Mesenchymal stem cell (in vitro differentiated cells and primary cell): ENCODE measurements at regions not wholly inside any gene's neighbourhood (a gene's known extent, or its start where the extent isn't known, plus 50 kb on each side); places are given as distances from the start of the nearest gene placed in this dataset.

ENCODE experiments used
- DNase-seq: peaks from one replicate; pipeline ENCODE4 v3.0.0-alpha.2; 2013
- H2AFZ ChIP-seq: one replicate; pipeline ENCODE4 v1.6.1; 2013; ENCODE audit warnings: low read depth, mild to moderate bottlenecking, control low read depth, inconsistent platforms, low read length, moderate library complexity
- H2AK5ac ChIP-seq: 2 replicates; pipeline ENCODE4 v1.6.1; 2013; ENCODE audit warnings: low read length, moderate library complexity, mild to moderate bottlenecking, inconsistent platforms; ENCODE audit not compliant: severe bottlenecking
- H2BK120ac ChIP-seq: one replicate; pipeline ENCODE4 v1.6.1; 2013; ENCODE audit warnings: low read depth, mild to moderate bottlenecking, inconsistent platforms, low read length, moderate library complexity
- H2BK12ac ChIP-seq, 2 experiments: one replicate each; pipeline ENCODE4 v1.6.1; 2013; ENCODE audit warnings: inconsistent platforms in 2 of 2, low read length in 2 of 2, mild to moderate bottlenecking in 2 of 2, moderate library complexity in 2 of 2, control low read depth in 1 of 2
- H2BK15ac ChIP-seq: one replicate; pipeline ENCODE4 v1.6.1; 2013; ENCODE audit warnings: mild to moderate bottlenecking, low read depth, inconsistent platforms; ENCODE audit not compliant: poor library complexity, severe bottlenecking
- H2BK5ac ChIP-seq: 2 replicates; pipeline ENCODE4 v1.6.1; 2013; ENCODE audit warnings: low read depth, mild to moderate bottlenecking, low read length, control low read depth, inconsistent platforms; ENCODE audit not compliant: poor library complexity, severe bottlenecking
- H3K14ac ChIP-seq, 2 experiments: one replicate each; pipeline ENCODE4 v1.6.1; 2013; ENCODE audit warnings: inconsistent platforms in 2 of 2, low read length in 2 of 2, control low read depth in 1 of 2, mild to moderate bottlenecking in 1 of 2, moderate library complexity in 1 of 2
- H3K18ac ChIP-seq, 2 experiments: one replicate each; pipeline ENCODE4 v1.6.1; 2013; ENCODE audit warnings: inconsistent platforms in 2 of 2, low read length in 2 of 2, control low read depth in 1 of 2, low read depth in 1 of 2, mild to moderate bottlenecking in 1 of 2
- H3K23ac ChIP-seq, 2 experiments: one replicate each; pipeline ENCODE4 v1.6.1; 2013; ENCODE audit warnings: inconsistent platforms in 2 of 2, low read length in 2 of 2, mild to moderate bottlenecking in 2 of 2, moderate library complexity in 2 of 2, control low read depth in 1 of 2
- H3K27ac ChIP-seq: 2 replicates; pipeline ENCODE4 v1.5.1; 2013; ENCODE audit warnings: mild to moderate bottlenecking, moderate library complexity, low read length, control low read depth, inconsistent platforms; ENCODE audit not compliant: poor library complexity, severe bottlenecking
- H3K27me3 ChIP-seq, 2 experiments: 2 replicates each; pipeline versions ENCODE4 v1.6.1 to v1.7.0; 2013; ENCODE audit warnings: low read length in 2 of 2, mild to moderate bottlenecking in 2 of 2, moderate library complexity in 2 of 2, control low read depth in 1 of 2, inconsistent platforms in 1 of 2; ENCODE audit not compliant: control insufficient read depth in 1 of 2, insufficient read depth in 1 of 2
- H3K36me3 ChIP-seq, 2 experiments: 2 replicates each; pipeline versions ENCODE4 v1.6.1 to v1.7.0; 2013; ENCODE audit warnings: low read length in 2 of 2, control low read depth in 1 of 2, inconsistent platforms in 1 of 2, low read depth in 1 of 2, mild to moderate bottlenecking in 1 of 2; ENCODE audit not compliant: insufficient read depth in 2 of 2, control insufficient read depth in 1 of 2
- H3K4ac ChIP-seq, 2 experiments: one replicate each; pipeline ENCODE4 v1.6.1; 2013; ENCODE audit warnings: inconsistent platforms in 2 of 2, low read length in 2 of 2, mild to moderate bottlenecking in 2 of 2, moderate library complexity in 2 of 2, control low read depth in 1 of 2, low read depth in 1 of 2
- H3K4me1 ChIP-seq: 2 replicates; pipeline ENCODE4 v1.6.1; 2013; ENCODE audit warnings: low read depth, low read length, control low read depth; ENCODE audit not compliant: control insufficient read depth, insufficient read depth
- H3K4me2 ChIP-seq: 2 replicates; pipeline ENCODE4 v1.6.1; 2013; ENCODE audit warnings: low read length, mild to moderate bottlenecking, inconsistent platforms; ENCODE audit not compliant: poor library complexity, severe bottlenecking
- H3K4me3 ChIP-seq, 2 experiments: 2 replicates each; pipeline versions ENCODE4 v1.5.1 to v1.7.0; 2013; ENCODE audit warnings: low read length in 2 of 2, mild to moderate bottlenecking in 2 of 2, control low read depth in 1 of 2, low read depth in 1 of 2; ENCODE audit not compliant: insufficient read depth in 1 of 2
- H3K79me1 ChIP-seq: replicated peaks from 2 replicates; pipeline ENCODE4 v1.6.1; 2013; ENCODE audit warnings: mild to moderate bottlenecking, control low read depth, low read length, inconsistent platforms; ENCODE audit not compliant: poor library complexity, severe bottlenecking
- H3K9ac ChIP-seq: 2 replicates; pipeline ENCODE4 v1.7.0; 2013; ENCODE audit warnings: mild to moderate bottlenecking, low read length, moderate library complexity
- H3K9me3 ChIP-seq: 2 replicates; pipeline ENCODE4 v1.7.0; 2013; ENCODE audit warnings: mild to moderate bottlenecking, low read length; ENCODE audit not compliant: control insufficient read depth
- H4K8ac ChIP-seq: one replicate; pipeline ENCODE4 v1.6.1; 2013; ENCODE audit warnings: inconsistent platforms, mild to moderate bottlenecking, low read length, moderate library complexity
- H4K91ac ChIP-seq: one replicate; pipeline ENCODE4 v1.6.1; 2013; ENCODE audit warnings: mild to moderate bottlenecking, low read length, inconsistent platforms
- WGBS: methylation state at CpG from one replicate; pipeline ENCODE4 v1.1.7; 2013; ENCODE audit warnings: mixed read lengths; 5-methylcytosine and 5-hydroxymethylcytosine counted together

DNA sequence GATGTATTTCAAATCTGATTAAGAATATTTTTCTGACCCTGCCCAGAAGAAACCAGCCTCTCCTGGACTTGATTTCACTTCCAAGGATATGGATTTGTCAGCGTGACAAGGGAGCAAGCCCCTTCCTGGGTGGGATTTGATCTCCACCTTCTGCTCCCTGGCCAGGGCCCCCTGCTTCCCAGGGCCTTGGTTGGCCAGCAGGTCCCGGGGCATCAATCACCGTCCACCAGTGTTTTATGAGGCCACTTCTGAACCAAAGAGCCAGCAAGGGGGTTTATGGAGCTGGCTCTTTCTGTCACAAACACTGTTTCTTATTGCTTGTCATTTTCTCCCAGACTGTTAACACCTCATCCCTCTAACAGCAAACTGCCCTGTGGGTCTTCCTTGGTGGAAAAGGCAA is 320.5 kb upstream of the SKOR2 start:
- Histone ChIP-seq H3K27ac (no peak overlapping the region), H3K79me1 (no peaks in the 10 kb centered on the region), H2AFZ (no peak overlapping the region), H4K91ac (no peak overlapping the region), H4K8ac (no peak overlapping the region), H3K4me1 (no peaks in the 10 kb centered on the region), H3K27me3 (peaks cover 0 to 6% of the 10 kb centered on the region in 2 experiments), H2BK120ac (no peak overlapping the region), H3K9ac (no peak overlapping the region), H3K14ac (no peak overlapping the region), H3K9me3 (no peaks in the 10 kb centered on the region), H3K4me2 (no peak overlapping the region), H3K4me3 (no peak overlapping the region), H2BK5ac (no peak overlapping the region), H2BK12ac (no peak overlapping the region), H3K23ac (no peak overlapping the region), H3K18ac (no peak overlapping the region), H3K4ac (no peak overlapping the region), H3K36me3 (no peaks in the 10 kb centered on the region), H2AK5ac (no peak overlapping the region), H2BK15ac (no peak overlapping the region)
- no peak for DNase-seq
- WGBS, result 29% methylated on average over 3 of the region's 3 CpGs

DNA sequence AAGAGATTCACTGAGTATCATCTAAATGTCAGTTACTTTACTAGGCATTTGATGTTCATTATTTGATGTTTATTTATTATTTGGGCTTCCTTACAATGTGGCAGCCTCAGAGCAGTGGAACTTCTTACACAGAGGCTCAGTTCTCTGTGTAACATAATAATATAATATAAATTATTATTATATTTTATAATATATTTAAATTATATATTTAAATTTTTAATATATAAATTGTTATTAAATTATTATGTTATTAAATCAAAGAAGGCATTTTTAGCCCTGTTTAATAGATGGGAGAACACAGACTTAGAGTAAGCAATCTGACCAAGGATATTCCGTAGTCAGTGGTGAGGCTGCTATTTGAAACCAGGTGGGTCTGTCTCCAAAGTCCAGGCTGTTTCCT is 315.3 kb upstream of the SKOR2 start:
- Histone ChIP-seq H3K18ac (no peak overlapping the region), H3K4me3 (no peak overlapping the region), H2AK5ac (no peak overlapping the region), H2BK15ac (no peak overlapping the region), H2BK120ac (no peak overlapping the region), H4K91ac (no peak overlapping the region), H3K23ac (no peak overlapping the region), H2AFZ (no peak overlapping the region), H2BK5ac (no peak overlapping the region), H2BK12ac (no peak overlapping the region), H3K14ac (no peak overlapping the region), H3K4me2 (no peak overlapping the region), H4K8ac (no peak overlapping the region), H3K36me3 (no peaks in the 10 kb centered on the region), H3K4ac (no peak overlapping the region), H3K9ac (no peak overlapping the region), H3K4me1 (no peaks in the 10 kb centered on the region), H3K27ac (no peak overlapping the region), H3K79me1 (no peaks in the 10 kb centered on the region), H3K27me3 (peaks cover 0 to 6% of the 10 kb centered on the region in 2 experiments), H3K9me3 (peaks cover 6% of the 10 kb centered on the region)
- 88% methylated on average over 1 of the region's 1 CpG for WGBS
- DNase-seq, result no peak

DNA sequence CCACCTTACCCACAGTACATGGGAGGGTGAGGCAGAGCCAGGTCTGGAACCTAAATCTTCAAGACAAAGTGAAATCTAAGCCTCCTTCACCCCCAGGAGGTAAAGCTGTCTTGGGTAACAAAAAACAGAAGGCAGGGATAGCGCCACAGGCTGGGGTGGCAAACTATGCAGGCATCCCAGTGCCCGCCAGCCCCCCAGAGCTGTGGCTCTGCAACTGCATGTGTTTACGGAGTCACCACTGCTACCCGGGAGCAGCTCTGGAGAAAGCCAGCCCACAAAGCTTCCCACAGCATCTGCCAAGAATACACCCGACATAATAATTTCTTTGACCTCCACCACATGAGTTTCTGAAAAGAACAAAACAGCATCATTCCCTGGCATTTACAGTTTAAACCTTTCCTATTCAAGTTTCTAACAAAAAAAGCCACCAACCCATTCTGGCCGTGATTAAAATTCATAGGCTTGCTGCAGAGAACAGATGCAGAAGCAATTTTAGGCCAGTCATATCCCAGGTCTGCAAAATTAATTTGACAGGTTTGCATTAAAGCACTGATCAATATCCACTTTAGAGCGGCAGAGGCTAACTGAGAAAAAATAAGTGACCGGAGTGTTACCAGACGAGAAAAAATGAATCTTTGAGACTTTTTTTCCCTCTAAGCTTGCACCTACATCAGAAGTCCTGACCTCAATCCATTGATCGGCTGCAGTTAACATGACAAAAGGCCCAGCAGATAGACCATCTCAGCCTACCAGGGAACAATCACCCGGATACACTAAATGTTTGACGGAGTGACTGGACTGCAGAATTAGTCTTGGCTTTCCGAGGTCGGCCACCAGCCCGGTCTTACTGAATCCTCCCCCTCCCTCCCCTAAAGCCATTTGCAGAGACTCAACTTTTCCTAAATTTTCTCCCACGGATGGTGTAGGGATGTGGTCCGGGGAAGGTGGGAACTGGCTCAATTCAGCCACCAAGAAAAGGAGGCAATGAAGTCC is 309.6 kb upstream of the SKOR2 start:
- H2BK120ac ChIP-seq, result no peak overlapping the region
- no peak overlapping the region for H4K8ac ChIP-seq
- no peak overlapping the region for H3K4me2 ChIP-seq
- H3K27ac ChIP-seq, result no peak overlapping the region
- H4K91ac ChIP-seq, result no peak overlapping the region
- no peak for DNase-seq
- H2AK5ac ChIP-seq, result no peak overlapping the region
- peaks cover 6% of the 10 kb centered on the region for H3K9me3 ChIP-seq
- H3K36me3 ChIP-seq, result no peaks in the 10 kb centered on the region
- no peak overlapping the region for H2BK15ac ChIP-seq
- H3K18ac ChIP-seq, result no peak overlapping the region
- H3K4me1 ChIP-seq, result no peaks in the 10 kb centered on the region
- no peak overlapping the region for H2BK5ac ChIP-seq
- no peak overlapping the region for H2BK12ac ChIP-seq
- no peak overlapping the region for H3K23ac ChIP-seq
- no peak overlapping the region for H3K4me3 ChIP-seq
- no peak overlapping the region for H3K9ac ChIP-seq
- no peaks in the 10 kb centered on the region for H3K79me1 ChIP-seq
- no peak overlapping the region for H3K4ac ChIP-seq
- no peak overlapping the region for H2AFZ ChIP-seq
- 63% methylated on average over 14 of the region's 17 CpGs for WGBS
- peaks cover 0 to 31% of the 10 kb centered on the region in 2 experiments for H3K27me3 ChIP-seq
- H3K14ac ChIP-seq, result no peak overlapping the region

DNA sequence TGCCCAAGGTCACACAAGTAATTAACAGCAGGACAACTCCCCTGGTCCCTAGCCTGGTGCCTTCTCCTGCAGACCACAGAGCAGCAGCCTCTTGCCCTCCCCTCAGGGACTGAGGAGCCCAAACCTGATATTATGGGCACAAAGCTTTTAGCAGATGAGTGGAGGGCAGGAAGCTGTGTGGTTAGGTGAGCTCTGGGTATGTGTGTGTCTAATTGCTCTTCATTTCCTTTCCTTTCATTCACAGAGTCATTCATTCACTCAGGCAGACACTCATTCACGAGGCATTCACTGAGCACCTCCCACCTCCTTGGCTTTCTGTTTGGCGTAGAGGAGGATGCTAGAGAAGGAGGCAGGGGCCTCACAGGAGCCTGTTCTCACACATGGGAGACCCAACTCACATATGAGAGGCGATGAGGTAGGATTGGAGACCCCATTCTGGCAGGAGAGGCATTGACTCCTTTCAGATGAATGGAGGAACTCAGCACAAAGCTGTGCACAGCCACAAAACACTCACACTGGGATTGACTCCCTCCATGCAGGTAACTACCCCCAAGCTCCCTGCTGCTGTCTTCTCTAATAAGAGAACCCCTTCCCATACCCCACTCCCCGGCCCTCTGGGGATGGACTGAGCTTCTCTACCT is 306.8 kb upstream of the SKOR2 start:
- WGBS, result 72% methylated on average over 3 of the region's 4 CpGs
- Histone ChIP-seq H3K4me1 (no peaks in the 10 kb centered on the region), H3K14ac (no peak overlapping the region), H3K9ac (no peak overlapping the region), H2BK5ac (no peak overlapping the region), H3K27ac (no peak overlapping the region), H3K36me3 (no peaks in the 10 kb centered on the region), H3K4me3 (no peak overlapping the region), H2BK15ac (no peak overlapping the region), H2BK12ac (no peak overlapping the region), H3K27me3 (peaks cover 0 to 36% of the 10 kb centered on the region in 2 experiments), H3K23ac (no peak overlapping the region), H3K18ac (no peak overlapping the region), H4K8ac (no peak overlapping the region), H3K4ac (no peak overlapping the region), H3K9me3 (no peaks in the 10 kb centered on the region), H3K79me1 (no peaks in the 10 kb centered on the region), H2AK5ac (no peak overlapping the region), H3K4me2 (no peak overlapping the region), H2AFZ (no peak overlapping the region), H4K91ac (no peak overlapping the region), H2BK120ac (no peak overlapping the region)
- DNase-seq, result no peak
